Activated naive CD4-positive, alpha-beta T cell treated with anti-CD3 and anti-CD28 coated beads for 36 hours (primary cell): ENCODE measurements at regions not wholly inside any gene's neighbourhood (a gene's known extent, or its start where the extent isn't known, plus 50 kb on each side); places are given as distances from the start of the nearest gene placed in this dataset.
"Not testable (repeated sequence)": the region's sequence is repeated elsewhere in the genome, so short reads cannot be mapped to it uniquely, and the experiment has no call there.

Experiments
- CTCF ChIA-PET: fragments of 350-600 bp; sonication (Branson Sonifier 250); formaldehyde crosslinking; loops from one replicate; lab custom pipeline; 2021; ENCODE audit warnings: antibody characterized with exemption; lab: Charles Lee
- DNase-seq: peaks from one replicate; pipeline ENCODE4 v3.0.0-alpha.2; 2020
- H3K27ac Mint-ChIP-seq: one replicate; pipeline ENCODE4 v1.8.0; 2021; ENCODE audit warnings: mild to moderate bottlenecking, mixed read lengths
- H3K27me3 Mint-ChIP-seq: one replicate; pipeline ENCODE4 v1.8.0; 2021; ENCODE audit warnings: low read depth, mixed read lengths
- H3K36me3 Mint-ChIP-seq: one replicate; pipeline ENCODE4 v1.8.0; 2021; ENCODE audit warnings: low read depth, mixed read lengths
- H3K4me1 Mint-ChIP-seq: one replicate; pipeline ENCODE4 v1.8.0; 2021; ENCODE audit warnings: low read depth, mixed read lengths
- H3K4me3 Mint-ChIP-seq: one replicate; pipeline ENCODE4 v1.8.0; 2021; ENCODE audit warnings: mild to moderate bottlenecking, moderate library complexity, mixed read lengths
- H3K9me3 Mint-ChIP-seq: one replicate; pipeline ENCODE4 v1.8.0; 2021; ENCODE audit warnings: mixed read lengths
- intact Hi-C: fragments of 100-400 bp; cut with micrococcal nuclease; formaldehyde crosslinking; loops from one replicate; pipeline ENCODE4 v1.15.1; 2023

DNA sequence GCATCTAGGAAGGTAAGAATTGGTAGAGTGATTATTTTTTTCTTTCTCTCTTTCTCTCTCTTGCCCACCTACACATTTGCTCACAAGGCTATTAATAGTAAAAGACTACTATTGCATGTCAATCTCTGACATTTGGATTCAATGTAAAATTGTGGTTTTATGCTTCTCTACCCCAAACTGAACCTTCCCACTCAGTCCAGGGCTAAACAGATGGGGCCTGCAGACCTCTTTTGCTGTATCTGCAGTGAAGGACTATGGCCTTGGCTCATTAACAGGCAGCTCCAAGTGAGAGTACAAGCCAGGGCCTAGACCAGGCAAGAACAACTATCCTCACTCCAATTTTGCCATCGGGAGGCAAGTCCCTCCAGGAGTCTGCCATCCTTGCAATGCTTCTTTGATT lies 68.3 kb upstream of the ARL4C start:
- Mint-ChIP-seq H3K36me3 (no peaks in the 10 kb centered on the region), H3K4me1 (no peaks in the 10 kb centered on the region), H3K9me3 (peaks cover 4% of the 10 kb centered on the region), H3K4me3 (no peak overlapping the region), H3K27ac (no peak overlapping the region), H3K27me3 (peaks cover 9% of the 10 kb centered on the region)
- CTCF ChIA-PET = interaction anchor here (0.8 kb wide), 1 partner anchor 599 kb away, joined by 3 read pairs; no protein-coding TSS in a partner anchor
- intact Hi-C loops = no loop called here
- DNase-seq = no peak

DNA sequence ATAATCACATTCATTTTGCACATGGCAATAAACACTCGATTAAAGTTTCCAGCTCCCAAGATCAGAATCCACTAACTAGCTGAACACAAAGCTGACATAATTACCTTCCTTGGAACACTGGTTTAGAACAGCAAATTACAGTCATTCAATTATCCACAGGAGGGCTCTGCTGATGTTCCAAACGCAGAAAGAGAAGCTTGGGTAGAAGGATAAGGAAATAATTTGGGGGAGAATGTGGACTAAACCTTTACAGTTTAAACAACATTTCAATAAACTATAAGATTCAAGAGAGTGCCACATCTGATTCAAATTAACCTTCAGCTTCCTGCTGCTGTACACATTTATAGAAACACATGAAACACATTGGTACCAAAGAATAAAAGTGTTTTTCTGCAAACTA lies 67.8 kb upstream of the ARL4C start:
- intact Hi-C loops = no loop called here
- Mint-ChIP-seq H3K27ac (no peak overlapping the region), H3K9me3 (peaks cover 4% of the 10 kb centered on the region), H3K4me3 (no peak overlapping the region), H3K27me3 (peaks cover 7% of the 10 kb centered on the region), H3K4me1 (no peaks in the 10 kb centered on the region), H3K36me3 (no peaks in the 10 kb centered on the region)
- CTCF ChIA-PET = no interaction called here
- no peak for DNase-seq

DNA sequence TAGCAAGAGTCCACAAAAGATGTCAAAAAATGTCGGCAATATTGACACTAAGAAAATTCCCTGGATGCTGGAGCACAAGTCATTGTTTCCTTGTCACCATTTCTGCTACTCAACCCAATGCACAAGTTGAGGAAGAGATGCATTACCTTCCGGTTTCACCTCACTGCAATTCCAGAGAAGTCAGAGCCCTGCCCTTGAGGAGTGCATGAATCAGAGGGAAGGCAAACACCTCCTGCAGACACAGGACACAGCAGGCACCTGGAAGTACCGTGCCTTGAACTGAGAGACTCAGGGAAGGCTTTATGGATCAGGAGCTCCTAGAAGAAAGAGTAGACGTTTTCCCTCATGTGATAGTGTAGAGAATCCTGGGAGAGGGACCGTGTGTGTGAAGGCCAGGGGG lies 62.7 kb upstream of the ARL4C start:
- no peak for DNase-seq
- no peak overlapping the region for H3K27ac Mint-ChIP-seq
- no peak overlapping the region for H3K4me3 Mint-ChIP-seq
- no peaks in the 10 kb centered on the region for H3K4me1 Mint-ChIP-seq
- intact Hi-C loops = no loop called here
- H3K9me3 Mint-ChIP-seq = peaks cover 7% of the 10 kb centered on the region
- H3K36me3 Mint-ChIP-seq = no peaks in the 10 kb centered on the region
- CTCF ChIA-PET = interaction anchor here (1.3 kb wide), 1 partner anchor 14 kb away, joined by 4 read pairs; no protein-coding TSS in a partner anchor
- H3K27me3 Mint-ChIP-seq = no peaks in the 10 kb centered on the region

GRCh38 chr2:234558642-234559041 lies 61.8 kb upstream of the ARL4C start:
- no peak for DNase-seq
- no peaks in the 10 kb centered on the region for H3K27me3 Mint-ChIP-seq
- H3K4me1 Mint-ChIP-seq = no peaks in the 10 kb centered on the region
- intact Hi-C loops = no loop called here
- peaks cover 7% of the 10 kb centered on the region for H3K9me3 Mint-ChIP-seq
- CTCF ChIA-PET = interaction anchor here (1.3 kb wide), 1 partner anchor 11 kb away, joined by 3 read pairs; no protein-coding TSS in a partner anchor
- H3K4me3 Mint-ChIP-seq = no peak overlapping the region
- no peak overlapping the region for H3K27ac Mint-ChIP-seq
- no peaks in the 10 kb centered on the region for H3K36me3 Mint-ChIP-seq

DNA sequence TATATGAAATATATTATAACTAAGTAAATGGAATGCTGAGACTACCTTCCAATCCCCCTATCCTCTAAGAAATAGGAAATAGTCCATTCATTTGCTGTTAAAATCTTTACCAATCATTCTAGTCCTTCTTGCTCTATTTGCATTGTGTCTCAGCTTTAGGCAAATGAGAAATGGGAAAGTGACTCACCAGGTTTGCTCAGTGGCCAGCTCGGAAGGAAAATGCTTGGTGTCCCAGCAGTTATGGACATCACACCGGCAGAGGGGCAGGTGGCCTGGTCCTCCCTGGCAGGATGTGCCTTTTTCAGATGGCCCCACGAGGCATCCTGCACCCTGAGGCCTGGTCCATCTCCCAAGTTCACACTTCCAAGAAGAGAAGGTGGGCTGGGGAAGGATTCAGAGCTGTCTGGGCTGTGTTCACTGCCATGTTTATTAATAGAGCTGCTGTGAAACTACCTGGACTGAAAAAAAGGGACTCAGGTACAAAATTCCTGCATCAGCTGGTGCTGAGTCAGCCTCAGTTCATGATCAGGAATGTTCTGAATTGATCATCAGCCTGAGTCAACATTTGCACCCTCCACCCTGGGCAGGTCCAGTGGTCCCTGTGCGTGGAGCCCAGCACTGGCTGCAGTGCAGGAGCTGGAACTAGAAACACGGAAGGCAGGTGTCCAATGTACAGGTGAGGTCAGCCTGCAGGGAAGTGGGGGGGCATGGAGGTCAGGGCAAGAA lies 60.1 kb upstream of the ARL4C start:
- CTCF ChIA-PET = interaction anchor here (0.8 to 1.9 kb wide), 4 partner anchors 11 to 550 kb away, joined by 3 to 10 read pairs (median 4); no protein-coding TSS in a partner anchor
- Mint-ChIP-seq H3K4me1 (no peaks in the 10 kb centered on the region), H3K27ac (no peak overlapping the region), H3K27me3 (no peaks in the 10 kb centered on the region), H3K9me3 (peaks cover 7% of the 10 kb centered on the region), H3K4me3 (no peak overlapping the region), H3K36me3 (no peaks in the 10 kb centered on the region)
- intact Hi-C loops = no loop called here
- DNase-seq = no peak

GRCh38 chr2:234555616-234556249 lies 58.9 kb upstream of the ARL4C start:
- Mint-ChIP-seq H3K4me3 (no peak overlapping the region), H3K27me3 (no peaks in the 10 kb centered on the region), H3K4me1 (no peaks in the 10 kb centered on the region), H3K27ac (no peak overlapping the region), H3K9me3 (peaks cover 3% of the 10 kb centered on the region), H3K36me3 (no peaks in the 10 kb centered on the region)
- intact Hi-C loops = no loop called here
- CTCF ChIA-PET = interaction anchor here (0.5 to 1.9 kb wide), 3 partner anchors 10 to 561 kb away, joined by 3 to 10 read pairs (median 3); no protein-coding TSS in a partner anchor
- no peak for DNase-seq

DNA sequence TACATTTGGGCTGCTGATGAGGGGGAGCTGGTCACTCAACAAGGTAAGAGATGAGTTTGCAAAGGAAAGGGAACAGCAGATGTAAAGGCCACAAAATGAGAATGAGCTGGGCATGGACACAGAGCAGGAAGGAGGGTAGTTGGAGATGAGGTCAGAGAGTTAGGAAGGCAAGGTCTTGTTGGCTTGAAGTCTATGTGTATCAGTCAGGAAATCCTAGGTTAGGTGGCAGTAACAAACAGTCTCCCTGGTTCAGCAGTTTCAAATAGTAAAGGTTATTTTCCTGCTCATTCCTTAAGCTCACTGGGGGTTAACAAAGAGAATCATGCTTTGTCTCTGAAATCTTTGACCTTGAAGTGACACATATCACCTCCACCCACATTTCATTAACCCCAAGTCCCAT lies 58.3 kb upstream of the ARL4C start:
- intact Hi-C loops = no loop called here
- DNase-seq = no peak
- Mint-ChIP-seq H3K27ac (no peak overlapping the region), H3K9me3 (peaks cover 3% of the 10 kb centered on the region), H3K4me1 (peaks cover 2% of the 10 kb centered on the region), H3K27me3 (peaks cover 2% of the 10 kb centered on the region), H3K36me3 (no peaks in the 10 kb centered on the region), H3K4me3 (no peak overlapping the region)
- CTCF ChIA-PET = interaction anchor here (0.5 kb wide), 1 partner anchor 562 kb away, joined by 3 read pairs; no protein-coding TSS in a partner anchor

- H3K27me3 Mint-ChIP-seq, H3K36me3 Mint-ChIP-seq, H3K4me1 Mint-ChIP-seq, intact Hi-C loops, DNase-seq, H3K4me3 Mint-ChIP-seq, H3K9me3 Mint-ChIP-seq, H3K27ac Mint-ChIP-seq: not testable (repeated sequence)
- CTCF ChIA-PET = interaction anchor here (1.0 kb wide), 1 partner anchor 560 kb away, joined by 3 read pairs; no protein-coding TSS in a partner anchor
Observed at GRCh38 chr2:234553223-234553622, 56.3 kb upstream of the ARL4C start.

- no peak overlapping the region for H3K27ac Mint-ChIP-seq
- H3K4me3 Mint-ChIP-seq = no peak overlapping the region
- no peaks in the 10 kb centered on the region for H3K36me3 Mint-ChIP-seq
- CTCF ChIA-PET = interaction anchor here (0.6 to 1.3 kb wide), 3 partner anchors 21 to 1195 kb away, joined by 3 to 5 read pairs (median 4); no protein-coding TSS in a partner anchor
- peaks cover 2% of the 10 kb centered on the region for H3K4me1 Mint-ChIP-seq
- peaks cover 3% of the 10 kb centered on the region for H3K9me3 Mint-ChIP-seq
- peak; percentile 76 for DNase-seq
- intact Hi-C loops = loop anchor here (1.0 to 2.0 kb wide), 4 partner anchors 557 to 1196 kb away; no protein-coding TSS in a partner anchor
- peaks cover 6% of the 10 kb centered on the region for H3K27me3 Mint-ChIP-seq
Observed at GRCh38 chr2:234550511-234551107, 53.7 kb upstream of the ARL4C start.

GRCh38 chr2:234550056-234550455 lies 53.2 kb upstream of the ARL4C start:
- CTCF ChIA-PET = no interaction called here
- Mint-ChIP-seq H3K9me3 (peaks cover 2% of the 10 kb centered on the region), H3K27me3 (peaks cover 6% of the 10 kb centered on the region), H3K4me1 (peaks cover 2% of the 10 kb centered on the region), H3K27ac (no peak overlapping the region), H3K36me3 (no peaks in the 10 kb centered on the region), H3K4me3 (no peak overlapping the region)
- intact Hi-C loops = loop anchor here (1.0 to 2.0 kb wide), 4 partner anchors 557 to 1196 kb away; no protein-coding TSS in a partner anchor
- DNase-seq = no peak

GRCh38 chr2:234548695-234549420 lies 52.0 kb upstream of the ARL4C start:
- H3K36me3 Mint-ChIP-seq = no peaks in the 10 kb centered on the region
- H3K4me3 Mint-ChIP-seq = no peak overlapping the region
- intact Hi-C loops = no loop called here
- H3K4me1 Mint-ChIP-seq = peaks cover 2% of the 10 kb centered on the region
- H3K27me3 Mint-ChIP-seq = peaks cover 6% of the 10 kb centered on the region
- H3K9me3 Mint-ChIP-seq = no peaks in the 10 kb centered on the region
- no peak overlapping the region for H3K27ac Mint-ChIP-seq
- no peak for DNase-seq
- CTCF ChIA-PET = interaction anchor here (0.6 to 1.8 kb wide), 3 partner anchors 9 to 1197 kb away, joined by 3 to 5 read pairs (median 3); no protein-coding TSS in a partner anchor
